NCI-H2081 (cell line): ENCODE measurements at regions not wholly inside any gene's neighbourhood (a gene's known extent, or its start where the extent isn't known, plus 50 kb on each side); places are given as distances from the start of the nearest gene placed in this dataset.
A peak's percentile ranks its signal among the peaks of the same experiment; 100 is the strongest.

Source experiments
- DNase-seq, 2 experiments: peaks; one replicate each; lab custom pipeline; 2025; lab: John Stamatoyannopoulos, UW

DNA sequence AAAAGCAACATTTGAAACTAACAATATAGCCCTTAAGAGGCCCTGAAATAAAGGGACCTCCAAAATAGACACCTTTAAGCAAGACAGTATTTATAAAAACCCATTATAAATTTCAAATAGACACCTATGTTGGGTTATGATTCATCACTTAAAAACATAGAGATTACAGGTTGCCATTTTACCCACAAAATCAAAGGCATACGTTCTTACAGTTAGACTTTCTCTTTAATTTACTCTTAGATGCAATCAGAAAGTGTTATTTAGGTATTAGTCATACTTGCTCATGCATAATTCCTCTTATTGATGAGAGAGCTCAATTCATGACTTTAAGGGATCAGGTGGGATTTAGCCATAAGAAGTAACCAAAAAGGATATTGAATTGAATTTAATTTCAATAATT lies 51.5 kb upstream of the TMEM200A start:
- no peak for DNase-seq

DNA sequence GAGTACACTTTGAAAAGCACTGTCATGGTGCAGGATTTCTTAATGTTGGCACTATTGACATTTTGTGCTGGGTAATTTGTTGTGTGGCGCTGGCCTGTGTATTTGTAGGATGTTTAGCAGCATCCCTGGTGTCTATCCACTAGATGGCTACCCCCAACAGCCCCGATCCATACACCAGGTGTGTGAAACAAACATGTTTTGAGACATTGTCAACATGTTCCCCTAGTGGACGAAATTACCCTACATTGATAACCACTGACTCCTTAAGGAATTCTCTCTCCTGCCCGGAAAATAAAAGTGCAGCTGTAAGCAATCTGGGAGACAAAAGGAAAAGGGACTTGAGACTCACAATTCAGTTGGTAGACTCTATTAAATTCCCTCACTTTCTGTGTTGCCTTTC lies 52.6 kb upstream of the TMEM200A start:
- DNase-seq: no peak

DNA sequence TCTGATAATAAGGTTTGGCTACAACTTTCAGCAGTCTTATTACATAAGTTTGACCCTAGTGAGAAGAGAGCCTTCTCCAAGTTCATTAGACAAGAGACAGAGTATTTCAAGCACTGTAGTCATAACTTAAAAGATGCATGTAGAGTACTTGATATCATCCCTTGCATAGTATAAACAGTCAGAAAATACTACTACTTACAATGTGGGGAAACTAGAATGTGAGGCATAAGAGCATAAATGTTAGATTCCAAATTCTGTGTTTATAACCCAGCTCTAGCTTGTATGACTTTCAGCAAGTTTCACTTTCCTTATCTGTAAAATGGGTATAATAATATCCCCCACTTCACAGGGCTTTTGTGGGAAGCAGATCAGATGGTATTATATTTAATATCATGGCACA lies 56.8 kb upstream of the TMEM200A start:
- DNase-seq: no peak

DNA sequence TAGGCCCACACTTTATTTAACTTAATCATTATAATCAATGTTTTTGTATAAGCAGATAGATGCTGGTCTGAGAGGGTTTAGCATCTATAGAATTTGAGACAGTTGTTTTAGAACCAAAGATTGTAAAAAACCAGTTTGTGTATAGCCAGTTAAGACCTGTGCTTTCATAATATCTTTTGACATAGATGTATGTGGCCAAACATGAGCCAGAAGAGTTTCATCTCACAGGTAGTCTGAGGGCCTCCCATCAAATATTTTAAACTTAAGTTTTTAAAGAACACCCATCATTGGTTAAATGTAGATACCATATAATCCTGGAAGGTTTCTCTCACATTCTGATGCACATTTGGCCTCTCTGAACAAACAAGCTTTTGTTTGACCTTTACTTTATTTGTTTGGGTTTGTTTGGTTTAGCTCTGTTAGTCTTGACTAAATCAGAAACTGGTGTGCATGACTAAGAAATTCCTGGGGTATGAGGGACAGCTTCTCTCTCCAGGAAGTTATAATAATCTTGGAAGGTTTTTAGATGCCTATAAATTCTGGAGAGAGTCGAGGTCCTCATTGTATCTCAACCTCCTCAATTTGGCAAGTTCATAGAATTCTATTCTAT lies 58.0 kb upstream of the TMEM200A start:
- no peak for DNase-seq

DNA sequence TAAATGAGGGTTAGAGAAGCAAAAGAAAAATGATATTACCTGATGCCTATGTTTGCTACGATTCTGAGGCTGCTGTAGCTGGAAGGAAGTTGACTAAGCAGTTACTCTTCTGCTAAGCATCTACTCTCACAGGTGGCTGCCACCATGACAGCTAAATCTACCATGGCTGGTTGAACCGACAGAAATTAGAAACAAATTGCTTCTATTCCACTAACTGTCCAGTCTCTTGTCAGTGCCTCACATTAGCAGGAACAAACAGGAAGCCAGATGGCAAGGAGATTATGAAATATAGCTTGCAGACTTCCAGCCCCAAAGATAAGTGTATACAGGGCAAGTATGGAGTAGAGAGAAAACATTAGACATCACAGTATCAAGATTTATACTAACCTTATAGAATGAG lies 59.4 kb upstream of the TMEM200A start:
- no peak for DNase-seq

DNA sequence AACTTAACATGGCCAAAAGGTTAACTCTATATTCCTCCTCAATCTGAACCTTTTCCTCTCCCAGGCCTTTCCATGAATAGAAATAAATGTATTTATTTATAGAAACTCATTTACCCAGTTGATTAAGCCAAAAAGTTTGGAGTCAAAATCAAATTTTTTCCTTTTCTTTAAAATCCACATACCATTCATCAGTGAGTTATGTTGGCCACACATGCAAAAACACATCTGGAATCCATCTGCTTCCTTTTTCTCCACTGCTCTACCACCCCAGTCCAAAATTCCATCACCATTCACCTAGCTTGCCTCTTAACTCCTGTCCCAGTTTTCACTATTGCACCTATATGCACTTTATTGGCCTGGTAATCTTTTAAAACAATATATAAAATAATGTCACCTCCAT lies 62.4 kb upstream of the TMEM200A start:
- DNase-seq: no peak

DNA sequence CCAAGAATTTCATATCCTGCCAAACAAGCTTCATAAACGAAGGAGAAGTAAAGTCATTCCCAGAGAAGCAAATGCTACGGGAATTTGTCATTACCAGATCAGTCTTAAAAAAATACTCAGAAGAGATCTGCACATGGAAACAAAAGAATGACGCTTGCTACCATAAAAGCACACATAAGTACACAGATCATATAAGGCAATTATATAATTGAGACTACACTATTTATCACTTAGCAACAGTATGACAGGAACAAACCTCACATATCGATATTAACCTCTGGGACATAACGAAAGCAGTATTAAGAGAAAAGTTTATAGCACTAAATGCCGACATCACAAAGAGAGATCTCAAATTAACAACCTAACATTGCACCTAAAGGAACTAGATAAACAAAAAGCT lies 67.6 kb upstream of the TMEM200A start:
- DNase-seq: peak in 1 of 2 experiments; percentile 3

DNA sequence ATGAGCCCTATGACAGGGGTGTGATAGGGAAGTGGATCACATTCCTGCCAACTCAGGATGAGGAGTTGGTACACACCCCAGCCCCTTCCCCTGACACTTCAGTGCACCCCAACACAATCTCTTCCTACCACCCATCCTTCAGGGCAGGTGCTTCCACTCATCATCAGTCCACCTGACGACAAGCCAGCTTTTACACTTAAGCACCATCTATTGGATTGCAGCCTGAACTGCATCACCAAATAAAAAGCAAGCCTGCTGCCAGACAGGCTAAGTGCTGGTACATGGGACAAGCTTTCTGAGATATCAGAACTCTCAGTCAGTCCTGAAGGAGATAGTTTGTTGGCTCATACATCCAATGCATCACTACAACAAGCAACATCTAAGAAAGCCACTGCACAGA lies 69.0 kb upstream of the TMEM200A start:
- no peak for DNase-seq

DNA sequence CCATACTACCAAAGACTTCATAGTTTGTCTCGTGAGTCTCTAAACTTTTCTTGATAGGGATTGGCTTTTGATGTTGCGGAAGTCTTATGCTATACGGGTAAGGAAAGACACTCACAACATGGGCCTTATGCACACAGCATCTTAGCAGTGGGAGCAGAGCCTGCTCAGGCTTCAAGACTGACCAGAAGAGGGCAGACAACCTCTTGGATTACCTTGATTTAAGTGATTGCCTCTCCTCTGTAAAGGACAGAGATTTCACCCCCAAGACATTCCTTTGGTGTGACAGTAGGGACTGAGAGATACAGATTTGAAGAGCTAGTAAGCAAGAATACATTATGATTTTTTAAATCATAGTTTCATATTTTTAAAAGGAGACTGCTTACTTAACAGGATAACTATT lies 71.0 kb upstream of the SAMD3 start:
- DNase-seq: no peak

DNA sequence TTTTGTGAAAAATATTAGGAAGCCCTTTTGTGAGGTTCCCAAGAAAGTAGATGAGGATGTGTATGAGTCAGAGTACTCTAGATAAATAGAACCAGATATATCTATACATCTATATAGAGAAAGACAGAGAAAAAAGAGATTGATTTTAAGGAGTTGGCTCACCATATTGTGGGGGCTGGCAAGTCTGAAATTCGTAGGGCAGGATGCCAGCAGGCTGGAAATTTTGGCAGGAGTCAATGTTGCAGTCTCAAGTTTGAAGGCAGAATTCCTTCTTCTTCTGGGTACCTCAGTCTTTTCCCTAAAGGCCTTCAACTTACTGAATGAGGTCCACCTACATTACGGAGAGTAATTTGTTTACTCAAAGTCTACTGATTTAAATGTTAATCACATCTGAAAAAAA lies 65.3 kb upstream of the SAMD3 start:
- DNase-seq: no peak

DNA sequence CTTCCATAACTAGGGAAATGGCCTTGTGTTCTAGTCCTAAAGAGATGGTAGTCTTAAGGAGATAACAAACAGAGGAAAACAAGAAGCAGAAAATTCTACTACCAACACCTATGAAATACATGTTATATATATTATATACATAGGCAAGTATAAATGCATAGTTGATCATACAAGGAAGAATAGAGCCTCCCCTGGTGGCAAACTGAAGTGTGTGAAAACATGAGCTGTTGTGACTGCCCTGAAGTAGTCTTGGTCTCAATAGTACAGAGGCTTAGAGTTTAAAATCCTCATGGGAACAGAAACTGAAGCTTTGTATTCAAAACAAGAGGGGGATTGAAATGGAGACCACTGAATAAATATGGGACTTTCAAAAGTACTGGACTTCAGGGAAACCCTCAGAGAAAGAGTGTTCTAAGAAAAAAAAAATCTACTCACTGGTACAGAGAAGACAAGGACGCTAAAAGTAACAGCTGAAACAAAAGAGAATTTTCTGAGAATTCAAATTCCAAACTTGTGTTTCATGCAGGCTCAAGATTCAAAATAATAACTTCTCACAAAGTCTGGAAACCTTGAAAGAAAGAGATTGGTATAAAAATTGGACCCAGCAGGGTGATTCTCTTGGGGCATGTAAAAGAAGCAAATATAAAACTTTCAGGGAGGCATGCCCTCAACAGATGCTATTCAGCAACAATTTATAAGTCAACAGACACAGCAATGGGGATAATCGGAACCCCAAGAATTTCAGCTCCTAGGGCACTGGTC lies 59.7 kb upstream of the SAMD3 start:
- no peak for DNase-seq

DNA sequence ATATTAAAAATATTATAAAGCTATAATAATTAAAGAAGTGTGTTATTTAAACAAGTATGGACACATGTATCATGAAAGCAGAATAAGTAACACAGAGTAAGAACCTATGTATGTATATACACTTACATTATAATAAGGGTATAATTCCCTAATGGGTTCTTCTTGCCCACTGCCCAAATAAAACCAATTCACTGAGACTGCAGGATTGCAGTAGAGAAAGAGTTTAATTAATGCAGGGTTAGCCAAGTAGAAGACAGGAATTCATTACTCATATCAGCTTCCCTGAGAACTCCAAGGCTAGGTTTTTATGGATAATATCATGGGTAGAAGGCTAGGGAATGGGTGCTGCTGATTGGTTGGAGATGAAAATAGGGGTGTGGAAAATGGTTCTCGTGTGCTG lies 53.8 kb upstream of the SAMD3 start:
- DNase-seq: no peak

DNA sequence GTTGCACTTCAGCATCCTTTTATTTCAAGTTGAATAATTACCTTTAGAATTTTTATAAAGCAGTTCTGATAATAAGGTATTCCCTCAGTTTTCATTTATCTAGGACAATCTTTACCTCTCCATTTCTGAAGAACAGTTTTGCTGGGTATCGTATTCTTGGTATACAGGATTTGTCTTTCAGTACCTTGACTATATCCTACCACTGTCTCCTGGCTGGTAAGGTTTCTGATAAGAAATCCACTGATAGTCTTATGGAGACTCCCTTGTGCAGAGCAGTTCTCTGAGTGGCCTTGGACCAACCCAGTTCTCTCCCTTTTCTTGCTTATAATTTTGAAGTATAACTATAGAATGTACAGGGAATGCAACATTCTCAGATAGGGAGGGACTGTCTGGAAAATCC lies 51.3 kb upstream of the SAMD3 start:
- DNase-seq: no peak
